Left ventricle myocardium inferior (tissue), 1 donor: ENCODE measurements at regions not wholly inside any gene's neighbourhood (a gene's known extent, or its start where the extent isn't known, plus 50 kb on each side); places are given as distances from the start of the nearest gene placed in this dataset.
"Not testable (repeated sequence)": the region's sequence is repeated elsewhere in the genome, so short reads cannot be mapped to it uniquely, and the experiment has no call there.

ENCODE experiments used
- DNase-seq: peaks from one replicate; pipeline ENCODE4 v3.0.0-alpha.2; 2020
- H3K27ac ChIP-seq: fragments of 200-600 bp; replicated peaks from 2 replicates; pipeline ENCODE4 v1.8.0; 2021
- H3K27me3 ChIP-seq: fragments of 200-600 bp; 2 replicates; pipeline ENCODE4 v1.8.0; 2021; ENCODE audit warnings: low read depth
- H3K36me3 ChIP-seq: fragments of 200-600 bp; 2 replicates; pipeline ENCODE4 v1.8.0; 2021
- H3K4me1 ChIP-seq: fragments of 200-600 bp; 2 replicates; pipeline ENCODE4 v1.8.0; 2021
- H3K4me3 ChIP-seq: fragments of 200-600 bp; 2 replicates; pipeline ENCODE4 v1.8.0; 2021; ENCODE audit warnings: mild to moderate bottlenecking, moderate library complexity
- H3K9me3 ChIP-seq: fragments of 200-600 bp; replicated peaks from 2 replicates; pipeline ENCODE4 v1.8.0; 2021
- CTCF ChIP-seq: fragments of 200-600 bp; IDR thresholded peaks from 2 replicates; pipeline ENCODE4 v1.8.0; 2021; ENCODE audit warnings: antibody characterized with exemption, mild to moderate bottlenecking, borderline replicate concordance
- intact Hi-C: fragments of 100-400 bp; cut with micrococcal nuclease; formaldehyde crosslinking; loops from one replicate; pipeline ENCODE4 v1.11.0; 2022
- donor health status: DM: no; HTN: yes; CAD: no; lungs with severe emphysema.

DNA sequence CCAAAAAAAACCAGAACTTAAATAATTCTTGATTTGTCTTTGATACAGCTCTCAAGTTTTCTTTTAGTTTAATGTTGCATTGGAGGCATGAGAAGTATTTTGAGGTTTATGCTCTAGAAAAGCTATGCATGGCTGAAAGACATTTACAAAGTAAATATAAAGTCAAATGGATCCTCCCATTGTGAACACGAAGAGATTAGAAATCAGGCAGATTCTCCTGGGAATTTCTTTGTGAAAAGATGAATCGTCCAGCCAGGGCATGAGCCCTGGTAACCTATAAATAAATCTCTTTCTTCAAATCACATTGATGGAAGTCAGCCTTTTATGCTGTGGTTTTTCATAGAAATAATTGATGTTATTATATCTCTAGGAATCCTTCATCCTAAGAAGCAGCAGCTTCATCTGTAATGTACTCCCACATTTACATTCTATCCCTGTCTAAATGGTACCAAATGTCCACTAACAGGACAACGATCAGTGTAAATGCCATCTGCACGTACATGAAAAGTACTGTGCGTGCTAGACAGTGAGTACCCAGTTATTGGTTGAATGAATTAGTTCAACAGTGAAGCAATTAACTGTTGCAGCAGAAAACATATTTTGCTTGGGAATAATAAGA is 143.6 kb downstream of the ALDH8A1 start:
- Histone ChIP-seq H3K4me3 (no peak overlapping the region), H3K27me3 (no peaks in the 10 kb centered on the region), H3K27ac (no peak overlapping the region), H3K36me3 (no peaks in the 10 kb centered on the region), H3K4me1 (no peaks in the 10 kb centered on the region), H3K9me3 (no peaks in the 10 kb centered on the region)
- no peak for DNase-seq
- intact Hi-C loops, result no loop called here
- TF ChIP-seq CTCF, result no peak

- H3K4me3 ChIP-seq, result no peak overlapping the region
- no peaks in the 10 kb centered on the region for H3K36me3 ChIP-seq
- intact Hi-C loops, result no loop called here
- H3K27ac ChIP-seq, result no peak overlapping the region
- no peaks in the 10 kb centered on the region for H3K27me3 ChIP-seq
- no peak for TF ChIP-seq CTCF
- H3K9me3 ChIP-seq, result no peaks in the 10 kb centered on the region
- DNase-seq, result no peak
- H3K4me1 ChIP-seq, result peaks cover 6% of the 10 kb centered on the region
Measured at GRCh38 chr6:134805168-134805567, 144.7 kb downstream of the ALDH8A1 start.

GRCh38 chr6:134804311-134804710 is 145.6 kb downstream of the ALDH8A1 start:
- H3K27ac ChIP-seq, H3K4me3 ChIP-seq, intact Hi-C loops, H3K36me3 ChIP-seq, DNase-seq, H3K9me3 ChIP-seq, H3K4me1 ChIP-seq, H3K27me3 ChIP-seq: not testable (repeated sequence)

GRCh38 chr6:134802426-134803058 is 147.4 kb downstream of the ALDH8A1 start:
- intact Hi-C loops, result no loop called here
- H3K27me3 ChIP-seq, result no peaks in the 10 kb centered on the region
- no peaks in the 10 kb centered on the region for H3K36me3 ChIP-seq
- peaks cover 16% of the 10 kb centered on the region for H3K4me1 ChIP-seq
- no peak for TF ChIP-seq CTCF
- no peak for DNase-seq
- no peaks in the 10 kb centered on the region for H3K9me3 ChIP-seq
- no peak overlapping the region for H3K27ac ChIP-seq
- H3K4me3 ChIP-seq, result no peak overlapping the region

GRCh38 chr6:134797400-134798113 is 152.3 kb downstream of the ALDH8A1 start:
- DNase-seq, result no peak
- peak overlapping the region; percentile 73 for H3K27ac ChIP-seq
- H3K27me3 ChIP-seq, result no peaks in the 10 kb centered on the region
- no peaks in the 10 kb centered on the region for H3K36me3 ChIP-seq
- H3K9me3 ChIP-seq, result peaks cover 20% of the 10 kb centered on the region
- H3K4me1 ChIP-seq, result peaks cover 23% of the 10 kb centered on the region
- no peak for TF ChIP-seq CTCF
- no peak overlapping the region for H3K4me3 ChIP-seq
- intact Hi-C loops, result no loop called here

- H3K4me1 ChIP-seq, result peaks cover 22% of the 10 kb centered on the region
- H3K27ac ChIP-seq, result no peak overlapping the region
- no peaks in the 10 kb centered on the region for H3K27me3 ChIP-seq
- no peak overlapping the region for H3K4me3 ChIP-seq
- TF ChIP-seq CTCF, result no peak
- peaks cover 38% of the 10 kb centered on the region for H3K9me3 ChIP-seq
- no peak for DNase-seq
- intact Hi-C loops, result no loop called here
- no peaks in the 10 kb centered on the region for H3K36me3 ChIP-seq
Measured at GRCh38 chr6:134795691-134796090, 154.2 kb downstream of the ALDH8A1 start.
